H1 (cell line): ENCODE measurements at regions not wholly inside any gene's neighbourhood (a gene's known extent, or its start where the extent isn't known, plus 50 kb on each side); places are given as distances from the start of the nearest gene placed in this dataset.
A peak's percentile ranks its signal among the peaks of the same experiment; 100 is the strongest.

Experiments used
- CTCF ChIA-PET: fragments of 300-600 bp; sonication (Branson Sonifier 250); formaldehyde crosslinking; loops from one replicate; lab custom pipeline; 2021; ENCODE audit not compliant: partially characterized antibody; lab: Charles Lee
- POLR2A ChIA-PET: fragments of 300-600 bp; sonication (Branson Sonifier 250); formaldehyde crosslinking; loops from one replicate; lab custom pipeline; 2021; ENCODE audit warnings: inconsistent platforms; ENCODE audit not compliant: partially characterized antibody; lab: Charles Lee
- DNase-seq, 2 experiments: peaks; one replicate each; pipeline versions ENCODE4 v3.0.0 to v3.0.0-alpha.2; 2010 to 2022; ENCODE audit warnings: low spot score in 2 of 2, low read depth in 1 of 2, mixed read lengths in 1 of 2
- FAIRE-seq: peaks from 2 replicates; lab custom pipeline; 2011; peaks lifted over from hg19 to GRCh38; lab: Jason Lieb, UNC
- H2AFZ ChIP-seq: 2 replicates; pipeline ENCODE4 v1.8.1; 2012; ENCODE audit warnings: low read length, inconsistent platforms
- H2AK5ac ChIP-seq: 2 replicates; pipeline ENCODE4 v1.6.1; 2013; ENCODE audit warnings: low read depth, low read length
- H2BK120ac ChIP-seq: replicated peaks from 2 replicates; pipeline ENCODE3; 2013; ENCODE audit warnings: low read depth, low read length, inconsistent platforms
- H2BK12ac ChIP-seq: 2 replicates; pipeline ENCODE4 v1.6.1; 2013; ENCODE audit warnings: low read depth, low read length
- H2BK15ac ChIP-seq: 2 replicates; pipeline ENCODE4 v1.6.1; 2013; ENCODE audit warnings: low read length
- H2BK20ac ChIP-seq: 2 replicates; pipeline ENCODE4 v1.6.1; 2013; ENCODE audit warnings: low read length
- H2BK5ac ChIP-seq: 2 replicates; pipeline ENCODE4 v1.6.1; 2013; ENCODE audit warnings: low read depth, low read length
- H3K14ac ChIP-seq: 2 replicates; pipeline ENCODE4 v1.6.1; 2013; ENCODE audit warnings: inconsistent platforms; ENCODE audit not compliant: insufficient read length
- H3K18ac ChIP-seq: 2 replicates; pipeline ENCODE4 v1.6.1; 2013; ENCODE audit warnings: low read length; ENCODE audit errors: extremely low read depth
- H3K23ac ChIP-seq: 2 replicates; pipeline ENCODE4 v1.6.1; 2013; ENCODE audit warnings: inconsistent platforms; ENCODE audit not compliant: insufficient read length
- H3K23me2 ChIP-seq: 2 replicates; pipeline ENCODE4 v1.6.1; 2013; ENCODE audit warnings: low read depth, low read length
- H3K27ac ChIP-seq: 2 replicates; pipeline ENCODE4 v1.6.1; 2011; ENCODE audit warnings: low read depth, low read length, inconsistent platforms
- H3K27me3 ChIP-seq, 4 experiments: replicated peaks in 1 of 4; 1 replicate in 1 of 4; 2 replicates in 3 of 4; pipeline versions ENCODE4 v1.6.1 to v1.8.1; 2011 to 2013; ENCODE audit warnings: low read length in 3 of 4, mild to moderate bottlenecking in 3 of 4, inconsistent platforms in 2 of 4, mixed read lengths in 2 of 4, moderate library complexity in 1 of 4; ENCODE audit not compliant: control insufficient read depth in 3 of 4, insufficient read depth in 3 of 4; ENCODE audit errors: extremely low read depth in 1 of 4
- H3K36me3 ChIP-seq, 4 experiments: 2 replicates each; pipeline versions ENCODE4 v1.6.1 to v1.8.1; 2011 to 2013; ENCODE audit warnings: mild to moderate bottlenecking in 4 of 4, low read length in 3 of 4, moderate library complexity in 2 of 4, control low read depth in 1 of 4, inconsistent platforms in 1 of 4; ENCODE audit not compliant: insufficient read depth in 4 of 4, control insufficient read depth in 2 of 4
- H3K4ac ChIP-seq: replicated peaks from 2 replicates; pipeline ENCODE3; 2013; ENCODE audit warnings: low read length, low read depth, mixed read lengths, inconsistent platforms; ENCODE audit not compliant: insufficient read length
- H3K4me1 ChIP-seq, 4 experiments: replicated peaks in 1 of 4; 1 replicate in 1 of 4; 2 replicates in 3 of 4; pipeline versions ENCODE4 v1.6.1 to v1.8.1; 2011 to 2013; ENCODE audit warnings: low read length in 3 of 4, inconsistent platforms in 2 of 4, mixed read lengths in 1 of 4; ENCODE audit not compliant: insufficient read depth in 4 of 4, control insufficient read depth in 3 of 4
- H3K4me2 ChIP-seq, 2 experiments: 2 replicates each; pipeline versions ENCODE4 v1.6.1 to v1.8.1; 2011 to 2013; ENCODE audit warnings: low read depth in 2 of 2, low read length in 2 of 2, control low read depth in 1 of 2, inconsistent platforms in 1 of 2, mild to moderate bottlenecking in 1 of 2; ENCODE audit not compliant: insufficient read depth in 1 of 2
- H3K4me3 ChIP-seq, 4 experiments: fragments of 200-600, 300-600 bp in 1 of 4; sonication (generic), shearing (Covaris generic), sonication (Bioruptor Twin) in 1 of 4; 2 replicates each; pipeline versions ENCODE4 v1.5.1 to v1.8.1; 2011 to 2016; ENCODE audit warnings: low read length in 4 of 4, low read depth in 3 of 4, control low read depth in 2 of 4, inconsistent platforms in 2 of 4, mild to moderate bottlenecking in 2 of 4, mixed read lengths in 1 of 4, moderate library complexity in 1 of 4; ENCODE audit not compliant: insufficient read depth in 2 of 4; ENCODE audit errors: extremely low read depth in 1 of 4
- H3K56ac ChIP-seq: replicated peaks from 2 replicates; pipeline ENCODE3; 2013; ENCODE audit warnings: low read depth, mild to moderate bottlenecking, mixed read lengths, low read length, inconsistent platforms; ENCODE audit not compliant: insufficient read length
- H3K79me1 ChIP-seq: 2 replicates; pipeline ENCODE4 v1.6.1; 2013; ENCODE audit warnings: low read depth, low read length, control low read depth
- H3K79me2 ChIP-seq, 2 experiments: 2 replicates each; pipeline versions ENCODE4 v1.6.1 to v1.8.1; 2012 to 2013; ENCODE audit warnings: low read length in 2 of 2, mild to moderate bottlenecking in 2 of 2, inconsistent platforms in 1 of 2; ENCODE audit not compliant: insufficient read depth in 2 of 2, control insufficient read depth in 1 of 2
- H3K9ac ChIP-seq, 4 experiments: replicated peaks in 1 of 4; 1 replicate in 1 of 4; 2 replicates in 3 of 4; pipeline versions ENCODE4 v1.6.1 to v1.8.1; 2011 to 2013; ENCODE audit warnings: low read depth in 3 of 4, low read length in 3 of 4, control low read depth in 2 of 4, mild to moderate bottlenecking in 2 of 4, moderate library complexity in 2 of 4, inconsistent platforms in 1 of 4; ENCODE audit errors: extremely low read depth in 1 of 4
- H3K9me3 ChIP-seq, 2 experiments: 2 replicates each; pipeline versions ENCODE4 v1.6.1 to v1.8.1; 2012 to 2013; ENCODE audit warnings: mild to moderate bottlenecking in 2 of 2, moderate library complexity in 2 of 2, control low read depth in 1 of 2, inconsistent platforms in 1 of 2, low read depth in 1 of 2, low read length in 1 of 2, mixed read lengths in 1 of 2; ENCODE audit not compliant: insufficient read depth in 2 of 2
- H4K20me1 ChIP-seq, 2 experiments: replicated peaks in 1 of 2; 2 replicates each; pipeline versions ENCODE3 to v1.8.1; 2011 to 2013; ENCODE audit warnings: inconsistent platforms in 2 of 2, low read length in 2 of 2, mild to moderate bottlenecking in 1 of 2; ENCODE audit not compliant: insufficient read depth in 2 of 2, control insufficient read depth in 1 of 2
- H4K5ac ChIP-seq: 2 replicates; pipeline ENCODE4 v1.6.1; 2013; ENCODE audit warnings: low read length, low read depth, mixed read lengths, inconsistent platforms; ENCODE audit not compliant: insufficient read length
- H4K8ac ChIP-seq: 2 replicates; pipeline ENCODE4 v1.8.0; 2013; ENCODE audit warnings: mild to moderate bottlenecking, moderate library complexity, low read length, inconsistent platforms; ENCODE audit not compliant: insufficient read depth; ENCODE audit errors: extremely low read depth
- H4K91ac ChIP-seq: replicated peaks from 2 replicates; pipeline ENCODE3; 2013; ENCODE audit warnings: low read length, mixed read lengths, inconsistent platforms; ENCODE audit not compliant: insufficient read length
- BCL11A ChIP-seq, 2 experiments: IDR thresholded peaks; one replicate each; pipeline ENCODE4 v1.6.1; 2011; ENCODE audit warnings: low read depth in 2 of 2, low read length in 2 of 2, mild to moderate bottlenecking in 2 of 2
- CHD2 ChIP-seq: IDR thresholded peaks from 2 replicates; pipeline ENCODE4 v1.6.1; 2012; ENCODE audit warnings: low read length, improper control_type of control experiment
- CTBP2 ChIP-seq: IDR thresholded peaks from 2 replicates; pipeline ENCODE4 v1.7.0; 2011; ENCODE audit warnings: borderline replicate concordance, mild to moderate bottlenecking, moderate library complexity, mixed read lengths, low read length; ENCODE audit not compliant: insufficient read depth, insufficient read length
- KDM5A ChIP-seq: fragments of 200-600 bp; IDR thresholded peaks from 2 replicates; pipeline ENCODE4 v1.7.1; 2012; ENCODE audit warnings: mild to moderate bottlenecking, low read length, inconsistent platforms, mixed read lengths
- MAFK ChIP-seq: IDR thresholded peaks from 2 replicates; pipeline ENCODE4 v1.6.1; 2012; ENCODE audit warnings: low read depth, mild to moderate bottlenecking, improper control_type of control experiment, low read length
- NANOG ChIP-seq: IDR thresholded peaks from 2 replicates; pipeline ENCODE4 v1.6.1; 2011; ENCODE audit warnings: low read length, low read depth, mild to moderate bottlenecking, inconsistent platforms; ENCODE audit not compliant: insufficient read depth, poor library complexity, severe bottlenecking
- RBBP5 ChIP-seq: IDR thresholded peaks from 2 replicates; pipeline ENCODE4 v1.7.1; 2012; ENCODE audit warnings: low read depth, mild to moderate bottlenecking, inconsistent platforms, low read length, moderate library complexity, borderline replicate concordance
- SIX5 ChIP-seq: IDR thresholded peaks from 2 replicates; pipeline ENCODE4 v1.6.1; 2011; ENCODE audit warnings: mild to moderate bottlenecking, low read depth, low read length
- TEAD4 ChIP-seq: IDR thresholded peaks from 2 replicates; pipeline ENCODE4 v1.6.1; 2012; ENCODE audit warnings: low read depth, low read length, inconsistent platforms, mixed read lengths
- ZNF274 ChIP-seq: IDR thresholded peaks from 2 replicates; pipeline ENCODE4 v1.7.0; 2012; ENCODE audit warnings: low read length, borderline replicate concordance; ENCODE audit errors: extremely low read depth
- WGBS, 2 experiments: shearing (Covaris generic) in 1 of 2; methylation state at CpG; one replicate each; pipeline versions ENCODE4 v1.1.6 to v1.1.7; 2013 to 2015; ENCODE audit warnings: low lambda C conversion rate in 2 of 2, mixed read lengths in 2 of 2, inconsistent platforms in 1 of 2, low coverage in 1 of 2, missing lambda C conversion rate in 1 of 2; ENCODE audit not compliant: insufficient replicate concordance in 2 of 2, insufficient coverage in 1 of 2, insufficient read length in 1 of 2; ENCODE audit errors: extremely low coverage in 1 of 2, missing lambda C conversion rate in 1 of 2; 5-methylcytosine and 5-hydroxymethylcytosine counted together
- TF ChIP-seq, protein P1 (sequence below): IDR thresholded peaks from 2 replicates; pipeline ENCODE4 v1.6.1; 2011; ENCODE audit warnings: low read length, improper control_type of control experiment

DNA sequence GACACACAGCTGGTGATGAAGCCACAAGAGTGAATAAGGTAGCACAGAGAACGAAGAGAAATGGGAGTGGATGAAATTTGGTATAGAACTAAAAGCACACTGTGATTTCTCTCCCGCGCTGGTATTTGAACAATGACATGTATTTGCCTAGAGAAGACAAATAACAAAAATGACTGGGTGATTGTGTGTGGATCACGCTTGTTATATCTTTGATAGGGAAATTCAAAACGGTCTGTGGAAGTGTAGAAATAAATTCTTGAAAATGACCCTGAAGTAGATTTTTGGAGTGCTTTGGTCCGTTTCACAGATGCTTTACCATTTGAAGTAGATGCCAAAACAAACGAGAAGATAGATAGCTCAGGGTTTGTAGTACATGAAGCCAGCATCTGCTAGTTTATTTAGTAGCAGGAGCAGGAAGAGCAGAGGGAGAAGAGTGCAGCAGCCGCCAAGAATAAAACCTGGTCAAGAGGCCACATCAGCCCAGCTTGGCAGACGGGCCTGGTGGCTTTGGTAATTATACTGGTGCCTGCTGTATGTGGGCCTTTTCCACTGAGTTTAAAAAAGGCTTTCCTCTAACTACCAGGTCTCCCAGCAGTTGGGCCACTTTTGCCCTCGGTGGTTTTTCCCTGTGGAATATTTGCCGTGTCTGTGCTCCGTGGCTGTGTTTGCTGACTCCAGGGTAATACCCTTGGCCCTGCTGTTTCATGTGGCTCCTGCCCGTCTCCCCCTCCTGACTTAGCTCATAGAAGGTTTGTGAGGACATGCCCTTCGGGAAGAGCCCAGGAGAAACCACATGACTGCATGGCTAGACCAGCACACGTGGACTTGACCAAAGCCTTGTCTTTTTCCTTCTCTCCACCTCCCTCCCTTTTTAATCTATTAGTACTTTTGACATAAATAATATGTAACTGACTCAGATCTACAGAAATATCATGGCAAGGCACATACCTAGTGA lies 294.0 kb downstream of the SOX4 start:
- no peak overlapping the region for H2AK5ac ChIP-seq
- H3K4me2 ChIP-seq: no peak overlapping the region
- no peak overlapping the region for H3K9ac ChIP-seq
- peaks cover 0 to 3% (median 0%) of the 10 kb centered on the region in 4 experiments; a peak in 2 of 8 replicates for H3K36me3 ChIP-seq
- H3K18ac ChIP-seq: no peak overlapping the region
- CTCF ChIA-PET: no interaction called here
- no peak overlapping the region; the same call in 1 of the 2 replicates for H4K8ac ChIP-seq
- peak overlapping the region; percentile 19 for H3K4ac ChIP-seq
- no peak overlapping the region for H2BK15ac ChIP-seq
- no peaks in the 10 kb centered on the region; the same call in 1 of the 2 replicates for H3K23me2 ChIP-seq
- H2BK120ac ChIP-seq: no peak overlapping the region
- no peak overlapping the region for H3K14ac ChIP-seq
- H3K56ac ChIP-seq: no peak overlapping the region
- no peak overlapping the region for H2AFZ ChIP-seq
- H2BK20ac ChIP-seq: no peak overlapping the region
- no peaks in the 10 kb centered on the region for H3K27me3 ChIP-seq
- peaks cover 2 to 14% (median 10%) of the 10 kb centered on the region in 4 experiments; a peak in 5 of 7 replicates for H3K4me1 ChIP-seq
- peaks cover 0 to 3% of the 10 kb centered on the region in 2 experiments for H4K20me1 ChIP-seq
- peaks cover 0 to 66% of the 10 kb centered on the region in 2 experiments; a peak in 2 of 4 replicates for H3K79me2 ChIP-seq
- H4K5ac ChIP-seq: no peak overlapping the region
- WGBS, 2 experiments: 91% methylated on average over 15 of the region's 15 CpGs; no CpG with 5 or more reads in 1 of the 2 experiments
- POLR2A ChIA-PET: no interaction called here
- no peaks in the 10 kb centered on the region for H3K9me3 ChIP-seq
- no peak overlapping the region for H2BK12ac ChIP-seq
- no peak overlapping the region for H3K23ac ChIP-seq
- no peak for FAIRE-seq
- H3K79me1 ChIP-seq: peaks cover 5% of the 10 kb centered on the region; the same call in 1 of the 2 replicates
- H3K4me3 ChIP-seq: no peak overlapping the region
- no peak for DNase-seq
- no peak overlapping the region for H3K27ac ChIP-seq
- H2BK5ac ChIP-seq: no peak overlapping the region
- H4K91ac ChIP-seq: peak overlapping the region; percentile 59
- TF ChIP-seq, protein P1, sequence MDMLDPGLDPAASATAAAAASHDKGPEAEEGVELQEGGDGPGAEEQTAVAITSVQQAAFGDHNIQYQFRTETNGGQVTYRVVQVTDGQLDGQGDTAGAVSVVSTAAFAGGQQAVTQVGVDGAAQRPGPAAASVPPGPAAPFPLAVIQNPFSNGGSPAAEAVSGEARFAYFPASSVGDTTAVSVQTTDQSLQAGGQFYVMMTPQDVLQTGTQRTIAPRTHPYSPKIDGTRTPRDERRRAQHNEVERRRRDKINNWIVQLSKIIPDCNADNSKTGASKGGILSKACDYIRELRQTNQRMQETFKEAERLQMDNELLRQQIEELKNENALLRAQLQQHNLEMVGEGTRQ: no peak
- TF ChIP-seq NANOG (no peak), MAFK (no peak), CTBP2 (no peak), KDM5A (no peak), SIX5 (no peak), ZNF274 (no peak), CHD2 (no peak), RBBP5 (no peak), TEAD4 (no peak), BCL11A (IDR thresholded peaks at IDR 0.05; ENCODE audit: low read depth in 2 of 2, low read length in 2 of 2) (no peak)
